Endothelial cell of umbilical vein (primary cell): ENCODE measurements at regions not wholly inside any gene's neighbourhood (a gene's known extent, or its start where the extent isn't known, plus 50 kb on each side); places are given as distances from the start of the nearest gene placed in this dataset.

ENCODE experiments used
- BruUV-seq: library from RNA; stranded (reverse); fragments of 400-500 nt; replicated peaks from 2 replicates; lab custom pipeline; 2021; lab: Mats Ljungman, UMichigan
- CTCF ChIA-PET: fragments of 300-600, 350-600 bp; sonication (Branson Sonifier 250); formaldehyde crosslinking; loops from one replicate; lab custom pipeline; 2021; ENCODE audit warnings: antibody characterized with exemption, inconsistent platforms; lab: Charles Lee
- POLR2A ChIA-PET: fragments of 300-600, 350-600 bp; sonication (Branson Sonifier 250); formaldehyde crosslinking; loops from one replicate; lab custom pipeline; 2021; ENCODE audit warnings: antibody characterized with exemption, inconsistent platforms; lab: Charles Lee
- DNase-seq: peaks from one replicate; pipeline ENCODE4 v3.0.0-alpha.2; 2011; ENCODE audit warnings: low read depth, low spot score
- FAIRE-seq: peaks from 2 replicates; lab custom pipeline; 2011; peaks lifted over from hg19 to GRCh38; lab: Jason Lieb, UNC
- H2AFZ ChIP-seq: 2 replicates; pipeline ENCODE4 v1.6.0; 2012; ENCODE audit warnings: low read depth, low read length, control low read depth, inconsistent platforms
- H3K27ac ChIP-seq: 2 replicates; pipeline ENCODE4 v1.5.1; 2011; ENCODE audit warnings: low read depth, mild to moderate bottlenecking, control low read depth, low read length, moderate library complexity; ENCODE audit not compliant: insufficient read depth
- H3K27me3 ChIP-seq, 2 experiments: 2 replicates each; pipeline versions ENCODE4 v1.6.0 to v1.6.1; 2011; ENCODE audit warnings: low read length in 2 of 2, mixed read lengths in 1 of 2; ENCODE audit not compliant: control insufficient read depth in 2 of 2, insufficient read depth in 2 of 2
- H3K36me3 ChIP-seq, 2 experiments: 2 replicates in 1 of 2; 3 replicates in 1 of 2; pipeline ENCODE4 v1.5.1; 2011; ENCODE audit warnings: low read length in 2 of 2, mild to moderate bottlenecking in 1 of 2, moderate library complexity in 1 of 2; ENCODE audit not compliant: control insufficient read depth in 2 of 2, insufficient read depth in 2 of 2; ENCODE audit errors: extremely low read depth in 1 of 2
- H3K4me1 ChIP-seq: 3 replicates; pipeline ENCODE4 v1.5.1; 2011; ENCODE audit warnings: mild to moderate bottlenecking, low read length; ENCODE audit not compliant: control insufficient read depth, insufficient read depth; ENCODE audit errors: extremely low read depth
- H3K4me2 ChIP-seq: 2 replicates; pipeline ENCODE4 v1.6.1; 2011; ENCODE audit warnings: low read length, control low read depth, mixed read lengths; ENCODE audit not compliant: insufficient read depth
- H3K4me3 ChIP-seq, 3 experiments: fragments of 200-600 bp in 1 of 3; sonication (generic), shearing (Covaris generic) in 1 of 3; replicated peaks in 1 of 3; 2 replicates each; pipeline ENCODE4 v1.5.1; 2011 to 2016; ENCODE audit warnings: control low read depth in 3 of 3, low read length in 3 of 3, mild to moderate bottlenecking in 2 of 3, inconsistent platforms in 1 of 3, low read depth in 1 of 3, moderate library complexity in 1 of 3; ENCODE audit not compliant: insufficient read depth in 1 of 3
- H3K79me2 ChIP-seq: 2 replicates; pipeline ENCODE4 v1.6.0; 2012; ENCODE audit warnings: low read length, inconsistent platforms; ENCODE audit not compliant: control insufficient read depth, insufficient read depth
- H3K9ac ChIP-seq: replicated peaks from 2 replicates; pipeline ENCODE3; 2011; ENCODE audit warnings: low read length, control low read depth; ENCODE audit not compliant: insufficient read depth; ENCODE audit errors: extremely low read depth
- H3K9me1 ChIP-seq: replicated peaks from 3 replicates; pipeline ENCODE4 v1.6.0; 2011; ENCODE audit warnings: mild to moderate bottlenecking, low read length; ENCODE audit not compliant: control insufficient read depth, insufficient read depth; ENCODE audit errors: extremely low read depth
- H3K9me3 ChIP-seq: replicated peaks from 2 replicates; pipeline ENCODE4 v1.5.1; 2012; ENCODE audit warnings: low read length, inconsistent platforms; ENCODE audit not compliant: control insufficient read depth, insufficient read depth
- H4K20me1 ChIP-seq: replicated peaks from 2 replicates; pipeline ENCODE3; 2011; ENCODE audit warnings: mild to moderate bottlenecking, low read length; ENCODE audit not compliant: control insufficient read depth, insufficient read depth; ENCODE audit errors: extremely low read depth
- EZH2 ChIP-seq: IDR thresholded peaks from 2 replicates; pipeline ENCODE4 v1.6.1; 2012; ENCODE audit warnings: borderline replicate concordance, low read depth, mild to moderate bottlenecking, moderate library complexity, low read length, inconsistent platforms; ENCODE audit not compliant: severe bottlenecking
- FOS ChIP-seq: IDR thresholded peaks from 2 replicates; pipeline ENCODE4 v1.6.1; 2011; ENCODE audit warnings: mild to moderate bottlenecking, low read length, moderate library complexity, borderline replicate concordance; ENCODE audit not compliant: insufficient read depth
- GATA2 ChIP-seq: IDR thresholded peaks from 2 replicates; pipeline ENCODE4 v1.7.0; 2011; ENCODE audit warnings: low read depth, mild to moderate bottlenecking, moderate library complexity, mixed read lengths, low read length; ENCODE audit not compliant: insufficient read length, insufficient read depth
- JUN ChIP-seq: IDR thresholded peaks from 2 replicates; pipeline ENCODE4 v1.6.1; 2011; ENCODE audit warnings: borderline replicate concordance, low read depth; ENCODE audit not compliant: insufficient read length, insufficient read depth
- MYC ChIP-seq: IDR thresholded peaks from one replicate; pipeline ENCODE4 v1.6.1; 2011; ENCODE audit warnings: mild to moderate bottlenecking, low read depth, low read length
- POLR2A ChIP-seq: IDR thresholded peaks from 2 replicates; pipeline ENCODE4 v1.6.1; 2012; ENCODE audit warnings: low read depth, mild to moderate bottlenecking, control low read depth, low read length
- POLR2AphosphoS5 ChIP-seq: IDR thresholded peaks from 2 replicates; pipeline ENCODE4 v1.6.1; 2012; ENCODE audit warnings: low read depth, mild to moderate bottlenecking, control low read depth, low read length, moderate library complexity; ENCODE audit not compliant: insufficient read depth
- dilution Hi-C: fragments of 300-500 bp; cut with MboI; formaldehyde crosslinking; loops from one replicate; pipeline ENCODE4 v1.15.0; 2019; ENCODE audit warnings: low sequenced_read_pairs; ENCODE audit not compliant: extremely low pct_ligation_motif_present
- intact Hi-C: fragments of 100-400 bp; cut with micrococcal nuclease; formaldehyde crosslinking; loops from one replicate; pipeline ENCODE4 v1.10.0; 2022
- TF ChIP-seq, protein P1 (sequence below), 2 donors: IDR thresholded peaks; 1 replicate in 1 of 2; 2 replicates in 1 of 2; pipeline ENCODE4 v1.5.1; 2011; ENCODE audit warnings: low read length in 2 of 2, mild to moderate bottlenecking in 2 of 2, moderate library complexity in 2 of 2, control low read depth in 1 of 2, inconsistent platforms in 1 of 2, low read depth in 1 of 2; ENCODE audit not compliant: insufficient read depth in 1 of 2; ENCODE audit errors: extremely low read depth in 1 of 2
- TF ChIP-seq, protein P2 (sequence below): IDR thresholded peaks from 2 replicates; pipeline ENCODE4 v1.6.1; 2011; ENCODE audit not compliant: insufficient read depth, insufficient read length

DNA sequence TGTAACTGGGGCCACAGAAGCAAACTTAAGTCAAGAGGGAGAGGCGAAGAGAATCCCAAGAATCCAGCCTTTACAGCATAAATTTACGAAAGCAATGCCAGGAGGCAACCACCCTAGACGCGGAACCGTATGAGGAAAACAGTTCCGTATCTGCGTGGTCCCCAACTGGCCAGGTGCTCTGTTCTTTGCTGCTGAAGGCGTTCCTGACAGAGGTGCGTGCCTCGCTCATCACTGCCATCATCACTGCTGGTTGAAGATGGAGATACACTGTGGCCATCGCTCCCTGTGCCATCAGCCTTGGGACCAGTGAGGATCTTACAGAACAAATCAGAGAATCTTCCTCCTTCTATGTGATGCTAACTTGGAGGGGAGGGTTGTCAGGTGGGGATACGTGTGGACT, 270.5 kb upstream of the B3GAT1 start:
- POLR2A ChIA-PET: no interaction called here

More for the DNA sequence above, 270.5 kb upstream of the B3GAT1 start:
- H3K9ac ChIP-seq: no peak overlapping the region
- no peak for FAIRE-seq
- no peaks in the 10 kb centered on the region for H3K36me3 ChIP-seq
- BruUV-seq: no TSS peak
- CTCF ChIA-PET: no interaction called here
- H3K27me3 ChIP-seq: no peaks in the 10 kb centered on the region
- intact Hi-C loops (no loop called here), dilution Hi-C loops (no loop called here)
- no peaks in the 10 kb centered on the region for H4K20me1 ChIP-seq
- TF ChIP-seq JUN: no peak
- TF ChIP-seq, protein P1, sequence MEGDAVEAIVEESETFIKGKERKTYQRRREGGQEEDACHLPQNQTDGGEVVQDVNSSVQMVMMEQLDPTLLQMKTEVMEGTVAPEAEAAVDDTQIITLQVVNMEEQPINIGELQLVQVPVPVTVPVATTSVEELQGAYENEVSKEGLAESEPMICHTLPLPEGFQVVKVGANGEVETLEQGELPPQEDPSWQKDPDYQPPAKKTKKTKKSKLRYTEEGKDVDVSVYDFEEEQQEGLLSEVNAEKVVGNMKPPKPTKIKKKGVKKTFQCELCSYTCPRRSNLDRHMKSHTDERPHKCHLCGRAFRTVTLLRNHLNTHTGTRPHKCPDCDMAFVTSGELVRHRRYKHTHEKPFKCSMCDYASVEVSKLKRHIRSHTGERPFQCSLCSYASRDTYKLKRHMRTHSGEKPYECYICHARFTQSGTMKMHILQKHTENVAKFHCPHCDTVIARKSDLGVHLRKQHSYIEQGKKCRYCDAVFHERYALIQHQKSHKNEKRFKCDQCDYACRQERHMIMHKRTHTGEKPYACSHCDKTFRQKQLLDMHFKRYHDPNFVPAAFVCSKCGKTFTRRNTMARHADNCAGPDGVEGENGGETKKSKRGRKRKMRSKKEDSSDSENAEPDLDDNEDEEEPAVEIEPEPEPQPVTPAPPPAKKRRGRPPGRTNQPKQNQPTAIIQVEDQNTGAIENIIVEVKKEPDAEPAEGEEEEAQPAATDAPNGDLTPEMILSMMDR (IDR thresholded peaks at IDR 0.05; ENCODE audit: extremely low read depth in 1 of 2, insufficient read depth in 1 of 2, low read depth in 1 of 2, low read length in 2 of 2): no peak
- no peak for TF ChIP-seq GATA2
- no peak for TF ChIP-seq POLR2AphosphoS5
- TF ChIP-seq, protein P2, sequence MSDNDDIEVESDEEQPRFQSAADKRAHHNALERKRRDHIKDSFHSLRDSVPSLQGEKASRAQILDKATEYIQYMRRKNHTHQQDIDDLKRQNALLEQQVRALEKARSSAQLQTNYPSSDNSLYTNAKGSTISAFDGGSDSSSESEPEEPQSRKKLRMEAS: no peak
- TF ChIP-seq POLR2A: no peak
- no peak for TF ChIP-seq EZH2
- no peak for TF ChIP-seq FOS
- TF ChIP-seq MYC: no peak
- no peak for DNase-seq
- no peaks in the 10 kb centered on the region for H3K9me1 ChIP-seq
- no peak overlapping the region for H3K4me3 ChIP-seq
- peaks cover 2% of the 10 kb centered on the region for H3K9me3 ChIP-seq
- no peaks in the 10 kb centered on the region for H3K79me2 ChIP-seq
- no peak overlapping the region for H3K27ac ChIP-seq
- H3K4me1 ChIP-seq: no peaks in the 10 kb centered on the region
- no peak overlapping the region for H2AFZ ChIP-seq
- H3K4me2 ChIP-seq: no peak overlapping the region
